ENCODE measurements at regions not wholly inside any gene's neighbourhood (a gene's known extent, or its start where the extent isn't known, plus 50 kb on each side); places are given as distances from the start of the nearest gene placed in this dataset.

GRCh38 chr3:109851854-109852253, 514.5 kb upstream of the DPPA4 start:
- Histone ChIP-seq H3K9me3 (ENCODE audit: control insufficient read depth, low read depth, low read length) (no peaks in the 10 kb centered on the region), H3K14ac (ENCODE audit: insufficient read depth, low read length) (no peak overlapping the region), H2AK5ac (ENCODE audit: insufficient read length, low read length) (no peak overlapping the region), H3K4me2 (ENCODE audit: insufficient read depth, insufficient read length, low read length) (no peak overlapping the region), H3K79me2 (ENCODE audit: insufficient read depth, low read length) (no peaks in the 10 kb centered on the region), H2BK12ac (ENCODE audit: insufficient read length, low read depth, low read length) (no peak overlapping the region), H4K5ac (ENCODE audit: insufficient read length, low read depth, low read length) (no peak overlapping the region), H3K27me3 (ENCODE audit: insufficient read depth, low read length) (no peaks in the 10 kb centered on the region), H3K23ac (ENCODE audit: insufficient read length, low read depth, low read length) (no peak overlapping the region), H3K79me1 (ENCODE audit: insufficient read depth, low read depth, low read length, poor library complexity, severe bottlenecking) (no peaks in the 10 kb centered on the region), H2AFZ (ENCODE audit: low read length) (no peak overlapping the region), H3K4ac (ENCODE audit: low read depth, low read length) (no peak overlapping the region), H3K56ac (ENCODE audit: insufficient read length, low read depth, low read length) (no peak overlapping the region), H2BK120ac (ENCODE audit: low read depth, low read length, poor library complexity, severe bottlenecking) (no peak overlapping the region), H4K20me1 (ENCODE audit: control insufficient read depth, insufficient read depth, insufficient read length) (no peaks in the 10 kb centered on the region), H3K4me1 (ENCODE audit: insufficient read depth, low read length) (no peaks in the 10 kb centered on the region), H3K9ac (ENCODE audit: extremely low read depth, insufficient read length, low read length) (no peak overlapping the region), H4K8ac (replicated peaks; ENCODE audit: insufficient read length, low read depth, low read length) (no peak overlapping the region), H3K23me2 (ENCODE audit: insufficient read length, low read depth, low read length, poor library complexity, severe bottlenecking) (no peaks in the 10 kb centered on the region), H2BK15ac (ENCODE audit: low read depth, low read length) (no peak overlapping the region), H3K18ac (ENCODE audit: insufficient read length, low read depth, low read length) (no peak overlapping the region), H3K27ac (ENCODE audit: insufficient read length, low read depth, low read length) (no peak overlapping the region), H3T11ph (ENCODE audit: low read length) (no peak overlapping the region), H4K91ac (ENCODE audit: insufficient read length, low read depth, low read length) (no peak overlapping the region), H2BK20ac (ENCODE audit: low read depth, low read length, poor library complexity, severe bottlenecking) (no peak overlapping the region), H2BK5ac (ENCODE audit: insufficient read length, low read length) (no peak overlapping the region)
- H3K36me3 Mint-ChIP-seq (ENCODE audit: insufficient read depth in 1 of 3, low read depth in 3 of 3) = peaks cover 3 to 11% (median 11%) of the 10 kb centered on the region in 3 experiments; a peak in 5 of 7 replicates
- peaks cover 10 to 17% of the 10 kb centered on the region in 2 experiments for H3K9me3 Mint-ChIP-seq
- DNase-seq = no peak
- no peaks in the 10 kb centered on the region for H3K27me3 Mint-ChIP-seq (ENCODE audit: low read depth)
- H3K4me1 Mint-ChIP-seq = no peaks in the 10 kb centered on the region
- TF ChIP-seq, protein P1, sequence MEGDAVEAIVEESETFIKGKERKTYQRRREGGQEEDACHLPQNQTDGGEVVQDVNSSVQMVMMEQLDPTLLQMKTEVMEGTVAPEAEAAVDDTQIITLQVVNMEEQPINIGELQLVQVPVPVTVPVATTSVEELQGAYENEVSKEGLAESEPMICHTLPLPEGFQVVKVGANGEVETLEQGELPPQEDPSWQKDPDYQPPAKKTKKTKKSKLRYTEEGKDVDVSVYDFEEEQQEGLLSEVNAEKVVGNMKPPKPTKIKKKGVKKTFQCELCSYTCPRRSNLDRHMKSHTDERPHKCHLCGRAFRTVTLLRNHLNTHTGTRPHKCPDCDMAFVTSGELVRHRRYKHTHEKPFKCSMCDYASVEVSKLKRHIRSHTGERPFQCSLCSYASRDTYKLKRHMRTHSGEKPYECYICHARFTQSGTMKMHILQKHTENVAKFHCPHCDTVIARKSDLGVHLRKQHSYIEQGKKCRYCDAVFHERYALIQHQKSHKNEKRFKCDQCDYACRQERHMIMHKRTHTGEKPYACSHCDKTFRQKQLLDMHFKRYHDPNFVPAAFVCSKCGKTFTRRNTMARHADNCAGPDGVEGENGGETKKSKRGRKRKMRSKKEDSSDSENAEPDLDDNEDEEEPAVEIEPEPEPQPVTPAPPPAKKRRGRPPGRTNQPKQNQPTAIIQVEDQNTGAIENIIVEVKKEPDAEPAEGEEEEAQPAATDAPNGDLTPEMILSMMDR (conservative IDR thresholded peaks at IDR 0.05) = no peak
- no peak overlapping the region for H3K4me3 Mint-ChIP-seq
- no peak overlapping the region for H3K27ac Mint-ChIP-seq
- WGBS (ENCODE audit: extremely low coverage, insufficient read length, low lambda C conversion rate) = no CpG with 5 or more reads among the region's 1 CpG

All from H9 (cell line).